Mesendoderm (in vitro differentiated cells): ENCODE measurements at regions not wholly inside any gene's neighbourhood (a gene's known extent, or its start where the extent isn't known, plus 50 kb on each side); places are given as distances from the start of the nearest gene placed in this dataset.

ENCODE experiments used
- DNase-seq: peaks from one replicate; pipeline ENCODE4 v3.0.0; 2013
- H2AK5ac ChIP-seq: 2 replicates; pipeline ENCODE4 v1.6.1; 2013; ENCODE audit warnings: low read length, inconsistent platforms
- H2BK120ac ChIP-seq: 2 replicates; pipeline ENCODE4 v1.6.1; 2013; ENCODE audit warnings: low read depth, mild to moderate bottlenecking, low read length, moderate library complexity, mixed read lengths
- H2BK15ac ChIP-seq: replicated peaks from 2 replicates; pipeline ENCODE4 v1.6.1; 2013; ENCODE audit warnings: low read depth, mild to moderate bottlenecking, moderate library complexity
- H2BK5ac ChIP-seq: 2 replicates; pipeline ENCODE4 v1.6.1; 2013; ENCODE audit warnings: low read length, inconsistent platforms
- H3K18ac ChIP-seq: 2 replicates; pipeline ENCODE4 v1.6.1; 2013; ENCODE audit warnings: mild to moderate bottlenecking, low read length, mixed read lengths
- H3K23ac ChIP-seq: one replicate; pipeline ENCODE4 v1.6.1; 2013; ENCODE audit warnings: low read length
- H3K27ac ChIP-seq: 2 replicates; pipeline ENCODE4 v1.5.1; 2013; ENCODE audit warnings: low read depth, mild to moderate bottlenecking, inconsistent platforms, low read length, moderate library complexity
- H3K27me3 ChIP-seq: 2 replicates; pipeline ENCODE4 v1.6.1; 2013; ENCODE audit warnings: low read length, control low read depth, mild to moderate bottlenecking, inconsistent platforms; ENCODE audit not compliant: insufficient read depth, poor library complexity
- H3K36me3 ChIP-seq: 2 replicates; pipeline ENCODE4 v1.6.1; 2013; ENCODE audit warnings: low read length, inconsistent platforms; ENCODE audit not compliant: control insufficient read depth, insufficient read depth
- H3K4ac ChIP-seq: one replicate; pipeline ENCODE4 v1.6.1; 2013; ENCODE audit warnings: low read depth, mild to moderate bottlenecking, low read length, moderate library complexity
- H3K4me1 ChIP-seq: 2 replicates; pipeline ENCODE4 v1.6.1; 2013; ENCODE audit warnings: low read depth, low read length, inconsistent platforms; ENCODE audit not compliant: control insufficient read depth
- H3K4me2 ChIP-seq: 2 replicates; pipeline ENCODE4 v1.6.1; 2013; ENCODE audit warnings: low read length
- H3K4me3 ChIP-seq: 2 replicates; pipeline ENCODE4 v1.5.1; 2013; ENCODE audit warnings: mild to moderate bottlenecking, low read length
- H3K56ac ChIP-seq: one replicate; pipeline ENCODE4 v1.6.1; 2013; ENCODE audit warnings: low read length
- H3K79me1 ChIP-seq: 2 replicates; pipeline ENCODE4 v1.6.1; 2013; ENCODE audit warnings: low read length, inconsistent platforms
- H3K79me2 ChIP-seq: 2 replicates; pipeline ENCODE4 v1.6.1; 2013; ENCODE audit warnings: mild to moderate bottlenecking, low read length; ENCODE audit not compliant: control insufficient read depth, insufficient read depth
- H3K9ac ChIP-seq: 2 replicates; pipeline ENCODE4 v1.6.1; 2013; ENCODE audit warnings: low read length, inconsistent platforms
- H4K5ac ChIP-seq: one replicate; pipeline ENCODE4 v1.6.1; 2013; ENCODE audit warnings: low read length
- H4K8ac ChIP-seq: one replicate; pipeline ENCODE4 v1.6.1; 2013; ENCODE audit warnings: low read depth, mild to moderate bottlenecking, control low read depth, low read length, moderate library complexity
- WGBS: extraction: QIAGEN DNeasy Blood & Tissue Kit; methylation state at CpG from one replicate; pipeline ENCODE4 v1.1.7; 2013; ENCODE audit warnings: low lambda C conversion rate, missing lambda C conversion rate; ENCODE audit not compliant: insufficient coverage; ENCODE audit errors: extremely low coverage; 5-methylcytosine and 5-hydroxymethylcytosine counted together

- no peak overlapping the region for H2BK15ac ChIP-seq
Observed at GRCh38 chr11:37574361-37574760, 976.3 kb upstream of the RAG2 start.

DNA sequence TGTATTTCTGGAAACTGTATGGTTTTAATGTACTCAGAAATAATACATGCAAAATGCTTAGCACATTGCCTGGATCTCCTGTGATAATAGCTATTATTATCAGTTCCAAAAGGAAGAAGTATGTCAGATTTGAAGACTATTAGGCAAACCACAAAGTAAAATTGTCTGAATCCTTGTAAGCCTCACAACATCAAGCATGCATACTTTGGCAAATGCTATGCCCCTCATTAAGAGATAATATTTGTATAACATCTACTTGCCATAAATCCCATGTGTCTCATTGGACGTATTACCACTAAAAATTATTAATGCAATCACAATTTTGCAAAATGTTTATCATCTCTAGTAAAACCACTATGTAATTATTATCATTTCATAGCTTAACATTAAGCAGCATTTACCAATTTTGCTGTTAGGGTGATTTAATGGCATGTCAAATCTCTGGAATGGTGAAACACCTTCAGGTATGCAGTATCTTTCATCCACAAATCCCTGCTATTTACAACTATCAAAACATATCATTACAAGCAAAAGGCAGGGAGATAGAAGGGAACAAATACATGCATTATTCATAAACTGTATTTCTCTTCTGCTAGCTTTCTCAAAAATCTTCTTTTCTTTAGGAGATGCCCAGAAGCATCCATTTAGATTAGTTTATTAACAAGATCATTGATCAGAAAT is 974.6 kb upstream of the RAG2 start:
- H2BK120ac ChIP-seq: no peak overlapping the region
- no peak overlapping the region for H2BK5ac ChIP-seq
- H3K4me1 ChIP-seq: no peaks in the 10 kb centered on the region
- WGBS: no CpG with 5 or more reads among the region's 1 CpG
- no peak overlapping the region for H3K4me3 ChIP-seq
- no peak overlapping the region for H3K9ac ChIP-seq
- no peak for DNase-seq
- no peak overlapping the region for H3K23ac ChIP-seq
- no peak overlapping the region for H4K5ac ChIP-seq
- H3K27ac ChIP-seq: no peak overlapping the region
- no peaks in the 10 kb centered on the region for H3K36me3 ChIP-seq
- no peak overlapping the region for H3K4ac ChIP-seq
- no peak overlapping the region for H4K8ac ChIP-seq
- H3K56ac ChIP-seq: no peak overlapping the region
- H2BK15ac ChIP-seq: no peak overlapping the region
- H3K4me2 ChIP-seq: no peak overlapping the region
- no peaks in the 10 kb centered on the region for H3K79me1 ChIP-seq
- H3K79me2 ChIP-seq: no peaks in the 10 kb centered on the region
- no peak overlapping the region for H3K18ac ChIP-seq
- H3K27me3 ChIP-seq: no peaks in the 10 kb centered on the region
- H2AK5ac ChIP-seq: no peak overlapping the region

More at GRCh38 chr11:37574361-37574760, 976.3 kb upstream of the RAG2 start:
- H3K4me2 ChIP-seq: no peak overlapping the region
- no peaks in the 10 kb centered on the region for H3K4me1 ChIP-seq
- WGBS: no CpG with 5 or more reads among the region's 1 CpG
- no peak overlapping the region for H3K18ac ChIP-seq
- no peaks in the 10 kb centered on the region for H3K36me3 ChIP-seq
- H3K79me2 ChIP-seq: no peaks in the 10 kb centered on the region
- H3K4me3 ChIP-seq: no peak overlapping the region
- no peak overlapping the region for H2AK5ac ChIP-seq
- H3K4ac ChIP-seq: no peak overlapping the region
- no peaks in the 10 kb centered on the region for H3K79me1 ChIP-seq
- no peak overlapping the region for H4K5ac ChIP-seq
- no peak overlapping the region for H3K27ac ChIP-seq
- H3K56ac ChIP-seq: no peak overlapping the region
- no peak overlapping the region for H2BK5ac ChIP-seq
- no peaks in the 10 kb centered on the region for H3K27me3 ChIP-seq
- no peak overlapping the region for H4K8ac ChIP-seq
- DNase-seq: no peak
- H2BK120ac ChIP-seq: no peak overlapping the region
- no peak overlapping the region for H3K9ac ChIP-seq
- no peak overlapping the region for H3K23ac ChIP-seq

DNA sequence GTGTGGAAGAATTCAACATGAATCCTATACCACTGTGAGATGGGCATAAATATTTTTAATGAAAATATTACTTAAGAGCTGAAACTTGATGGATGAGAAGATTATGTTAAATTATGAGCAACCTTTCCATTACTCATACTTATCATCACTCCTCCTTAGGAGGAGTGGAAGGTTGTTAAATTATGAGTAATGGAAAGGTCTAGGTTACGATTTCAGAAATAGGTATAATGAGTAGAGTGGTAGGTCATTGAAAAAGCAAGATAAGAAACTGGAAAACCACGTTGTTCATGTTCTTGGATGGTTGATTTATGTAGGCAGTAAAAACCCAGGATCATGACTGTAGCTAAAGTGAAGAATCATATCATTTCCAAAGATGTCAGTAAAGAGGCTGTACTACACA is 973.2 kb upstream of the RAG2 start:
- no peaks in the 10 kb centered on the region for H3K36me3 ChIP-seq
- H3K56ac ChIP-seq: no peak overlapping the region
- H4K8ac ChIP-seq: no peak overlapping the region
- H3K27ac ChIP-seq: no peak overlapping the region
- no peak overlapping the region for H3K4me3 ChIP-seq
- H2BK120ac ChIP-seq: no peak overlapping the region
- H3K4me1 ChIP-seq: no peaks in the 10 kb centered on the region
- no CpG with 5 or more reads among the region's 2 CpGs for WGBS
- H3K79me2 ChIP-seq: no peaks in the 10 kb centered on the region
- no peak overlapping the region for H4K5ac ChIP-seq
- H3K79me1 ChIP-seq: no peaks in the 10 kb centered on the region
- no peak overlapping the region for H3K18ac ChIP-seq
- H2AK5ac ChIP-seq: no peak overlapping the region
- H2BK15ac ChIP-seq: no peak overlapping the region
- H3K4me2 ChIP-seq: no peak overlapping the region
- no peaks in the 10 kb centered on the region for H3K27me3 ChIP-seq
- H3K23ac ChIP-seq: no peak overlapping the region
- no peak overlapping the region for H2BK5ac ChIP-seq
- DNase-seq: no peak
- H3K4ac ChIP-seq: no peak overlapping the region
- H3K9ac ChIP-seq: no peak overlapping the region

GRCh38 chr11:37560991-37561390 is 963.0 kb upstream of the RAG2 start:
- Histone ChIP-seq H3K27me3 (no peaks in the 10 kb centered on the region), H3K36me3 (no peaks in the 10 kb centered on the region), H4K8ac (no peak overlapping the region), H3K56ac (no peak overlapping the region), H3K18ac (no peak overlapping the region), H3K4me1 (no peaks in the 10 kb centered on the region), H2BK5ac (no peak overlapping the region), H3K4ac (no peak overlapping the region), H2AK5ac (no peak overlapping the region), H2BK120ac (no peak overlapping the region), H3K79me2 (no peaks in the 10 kb centered on the region), H2BK15ac (no peak overlapping the region), H3K9ac (no peak overlapping the region), H4K5ac (no peak overlapping the region), H3K4me2 (no peak overlapping the region), H3K79me1 (no peaks in the 10 kb centered on the region), H3K4me3 (no peak overlapping the region), H3K27ac (no peak overlapping the region), H3K23ac (no peak overlapping the region)
- no CpG with 5 or more reads among the region's 2 CpGs for WGBS
- no peak for DNase-seq

DNA sequence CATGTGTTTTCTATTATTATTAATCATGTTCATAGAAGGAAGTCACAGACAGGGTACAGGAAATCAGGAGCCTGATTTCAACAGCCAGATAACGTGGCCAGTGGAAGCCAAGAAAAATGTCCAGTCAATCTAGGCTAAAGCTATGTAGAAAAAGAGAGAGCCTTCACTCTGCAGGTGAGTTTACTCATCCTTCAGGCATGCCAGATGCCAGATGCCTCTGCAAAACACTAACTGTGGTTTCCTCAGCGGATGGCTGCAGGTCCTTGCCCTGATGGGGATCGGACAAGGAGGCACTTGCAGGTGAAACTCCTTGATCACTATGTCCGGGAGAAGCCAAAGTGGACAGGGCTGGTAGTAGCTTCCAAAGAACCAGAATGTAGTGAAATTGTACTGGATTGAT is 962.3 kb upstream of the RAG2 start:
- no peak overlapping the region for H2BK5ac ChIP-seq
- no peak overlapping the region for H3K27ac ChIP-seq
- no peaks in the 10 kb centered on the region for H3K79me2 ChIP-seq
- no CpG with 5 or more reads among the region's 4 CpGs for WGBS
- no peaks in the 10 kb centered on the region for H3K36me3 ChIP-seq
- H3K23ac ChIP-seq: no peak overlapping the region
- H4K5ac ChIP-seq: no peak overlapping the region
- no peak overlapping the region for H2BK15ac ChIP-seq
- no peak overlapping the region for H3K4me2 ChIP-seq
- no peak overlapping the region for H4K8ac ChIP-seq
- no peak overlapping the region for H3K56ac ChIP-seq
- H3K4me1 ChIP-seq: no peaks in the 10 kb centered on the region
- H3K18ac ChIP-seq: no peak overlapping the region
- no peak overlapping the region for H3K4me3 ChIP-seq
- H3K27me3 ChIP-seq: no peaks in the 10 kb centered on the region
- H3K4ac ChIP-seq: no peak overlapping the region
- DNase-seq: peak; percentile 21
- no peak overlapping the region for H2AK5ac ChIP-seq
- no peak overlapping the region for H3K9ac ChIP-seq
- H2BK120ac ChIP-seq: no peak overlapping the region
- H3K79me1 ChIP-seq: no peaks in the 10 kb centered on the region

GRCh38 chr11:37558619-37559210 is 960.7 kb upstream of the RAG2 start:
- Histone ChIP-seq H4K8ac (no peak overlapping the region), H3K79me2 (no peaks in the 10 kb centered on the region), H2BK15ac (no peak overlapping the region), H3K23ac (no peak overlapping the region), H3K9ac (no peak overlapping the region), H2BK120ac (no peak overlapping the region), H2BK5ac (no peak overlapping the region), H3K56ac (no peak overlapping the region), H2AK5ac (no peak overlapping the region), H3K18ac (no peak overlapping the region), H3K4me2 (no peak overlapping the region), H3K4me3 (no peak overlapping the region), H3K79me1 (no peaks in the 10 kb centered on the region), H3K4ac (no peak overlapping the region), H3K27ac (no peak overlapping the region), H3K27me3 (no peaks in the 10 kb centered on the region), H3K36me3 (no peaks in the 10 kb centered on the region), H4K5ac (no peak overlapping the region), H3K4me1 (no peaks in the 10 kb centered on the region)
- WGBS: no CpG with 5 or more reads among the region's 1 CpG
- DNase-seq: no peak
